Smooth muscle cell (in vitro differentiated cells): ENCODE measurements at regions not wholly inside any gene's neighbourhood (a gene's known extent, or its start where the extent isn't known, plus 50 kb on each side); places are given as distances from the start of the nearest gene placed in this dataset.

Experiments
- DNase-seq: peaks from one replicate; lab custom pipeline; 2025; ENCODE audit not compliant: unreplicated experiment; lab: John Stamatoyannopoulos, UW
- H2AFZ ChIP-seq: fragments of 200-600 bp; sonication (generic); 2 replicates; pipeline ENCODE4 v1.6.0; 2016; ENCODE audit warnings: antibody characterized with exemption, low read depth, mild to moderate bottlenecking
- H3F3A ChIP-seq: fragments of 200-600 bp; sonication (generic); 2 replicates; pipeline ENCODE4 v1.6.0; 2017; ENCODE audit warnings: antibody characterized with exemption, low read depth
- H3K27ac ChIP-seq: fragments of 200-600 bp; sonication (generic); 2 replicates; pipeline ENCODE4 v1.5.1; 2016; ENCODE audit warnings: low read depth, mild to moderate bottlenecking
- H3K27me3 ChIP-seq: fragments of 200-600 bp; sonication (generic); 2 replicates; pipeline ENCODE4 v1.6.1; 2016; ENCODE audit warnings: low read depth, mild to moderate bottlenecking
- H3K36me3 ChIP-seq: fragments of 200-600 bp; sonication (generic); 2 replicates; pipeline ENCODE4 v1.5.1; 2016; ENCODE audit warnings: low read depth
- H3K4me1 ChIP-seq: fragments of 200-600 bp; sonication (generic); 2 replicates; pipeline ENCODE4 v1.5.1; 2016; ENCODE audit warnings: low read depth
- H3K4me2 ChIP-seq: fragments of 200-600 bp; sonication (generic); 2 replicates; pipeline ENCODE4 v1.6.0; 2016; ENCODE audit warnings: mild to moderate bottlenecking
- H3K4me3 ChIP-seq: fragments of 200-600 bp; sonication (generic); 2 replicates; pipeline ENCODE4 v1.5.1; 2016; ENCODE audit warnings: mild to moderate bottlenecking
- H3K79me2 ChIP-seq: fragments of 200-600 bp; sonication (generic); 2 replicates; pipeline ENCODE4 v1.6.0; 2016; ENCODE audit warnings: low read depth, mild to moderate bottlenecking
- H3K9ac ChIP-seq: fragments of 200-600 bp; sonication (generic); 2 replicates; pipeline ENCODE4 v1.6.0; 2016; ENCODE audit warnings: low read depth
- H3K9me3 ChIP-seq: fragments of 200-600 bp; sonication (generic); replicated peaks from 2 replicates; pipeline ENCODE4 v1.5.1; 2016; ENCODE audit warnings: low read depth
- H4K20me1 ChIP-seq: fragments of 200-600 bp; sonication (generic); 2 replicates; pipeline ENCODE4 v1.6.0; 2016; ENCODE audit warnings: low read depth
- CTCF ChIP-seq: fragments of 200-600 bp; sonication (generic); IDR thresholded peaks from 2 replicates; pipeline ENCODE4 v1.5.1; 2017; ENCODE audit warnings: borderline replicate concordance, mild to moderate bottlenecking, antibody characterized with exemption; ENCODE audit not compliant: insufficient read depth, poor library complexity, severe bottlenecking
- WGBS: methylation state at CpG from one replicate; pipeline ENCODE4 v1.1.7; 2016; ENCODE audit warnings: low lambda C conversion rate; 5-methylcytosine and 5-hydroxymethylcytosine counted together

DNA sequence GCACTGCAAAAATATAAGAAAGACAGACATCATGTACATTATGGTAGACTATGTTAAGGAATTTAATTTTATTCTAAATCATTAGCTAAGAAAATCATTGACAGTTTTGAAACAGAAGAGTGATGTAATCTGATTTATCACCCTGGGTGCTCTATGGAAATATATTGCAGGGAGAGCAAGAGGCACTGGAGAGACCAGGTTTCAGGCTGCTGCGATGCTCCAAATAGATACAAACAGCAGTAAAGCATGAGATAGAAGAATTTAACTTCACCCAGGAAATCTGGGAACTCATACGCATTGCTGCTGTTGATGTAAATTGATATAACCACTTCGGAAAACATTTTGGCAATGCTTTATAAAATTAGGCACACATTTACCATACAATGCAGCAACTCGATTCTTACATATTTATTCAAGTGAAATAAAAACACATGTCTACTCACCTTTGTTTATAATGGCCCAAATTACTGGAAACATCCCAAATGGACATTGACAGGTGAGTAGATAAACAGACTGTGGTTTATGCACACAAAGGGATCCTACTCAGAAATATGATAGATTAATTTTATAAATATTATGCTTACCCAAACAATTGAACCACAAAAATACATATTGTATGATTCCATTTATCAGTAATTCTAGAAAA is 535.1 kb upstream of the CHORDC1 start:
- WGBS, result 86% methylated on average over 4 of the region's 4 CpGs
- no peak overlapping the region for H3K9ac ChIP-seq
- H3F3A ChIP-seq, result no peaks in the 10 kb centered on the region
- H3K4me2 ChIP-seq, result no peak overlapping the region
- H4K20me1 ChIP-seq, result no peaks in the 10 kb centered on the region
- no peaks in the 10 kb centered on the region for H3K79me2 ChIP-seq
- no peak for TF ChIP-seq CTCF
- H2AFZ ChIP-seq, result no peak overlapping the region
- no peaks in the 10 kb centered on the region for H3K27me3 ChIP-seq
- no peaks in the 10 kb centered on the region for H3K36me3 ChIP-seq
- no peak overlapping the region for H3K4me3 ChIP-seq
- H3K27ac ChIP-seq, result no peak overlapping the region
- no peaks in the 10 kb centered on the region for H3K9me3 ChIP-seq
- no peaks in the 10 kb centered on the region for H3K4me1 ChIP-seq
- DNase-seq, result no peak

DNA sequence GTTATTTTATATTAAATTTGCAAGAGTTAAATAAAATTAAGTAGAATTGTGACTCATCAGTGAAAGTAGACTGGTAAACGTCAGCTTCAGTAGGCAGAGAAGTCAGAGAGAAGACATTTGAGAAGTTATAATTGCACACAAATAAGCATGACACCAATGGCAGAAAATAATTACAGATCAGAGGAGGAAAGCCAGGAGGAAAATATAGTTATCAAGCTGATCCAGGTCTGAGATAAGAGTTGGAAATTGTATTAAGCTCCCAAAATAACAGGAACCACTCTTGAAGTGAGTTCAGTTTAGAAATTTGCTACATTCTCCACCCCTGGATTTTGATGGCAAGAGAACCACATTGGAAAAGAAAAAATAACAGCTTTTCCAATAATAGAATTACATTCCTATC is 533.8 kb upstream of the CHORDC1 start:
- no peaks in the 10 kb centered on the region for H3K4me1 ChIP-seq
- H3K4me2 ChIP-seq, result no peak overlapping the region
- H3F3A ChIP-seq, result no peaks in the 10 kb centered on the region
- no peaks in the 10 kb centered on the region for H3K27me3 ChIP-seq
- H3K9ac ChIP-seq, result no peak overlapping the region
- H4K20me1 ChIP-seq, result no peaks in the 10 kb centered on the region
- H2AFZ ChIP-seq, result no peak overlapping the region
- WGBS, result 64% methylated on average over 1 of the region's 1 CpG
- H3K79me2 ChIP-seq, result no peaks in the 10 kb centered on the region
- no peak for TF ChIP-seq CTCF
- no peak overlapping the region for H3K27ac ChIP-seq
- no peaks in the 10 kb centered on the region for H3K36me3 ChIP-seq
- no peaks in the 10 kb centered on the region for H3K9me3 ChIP-seq
- no peak for DNase-seq
- H3K4me3 ChIP-seq, result no peak overlapping the region

DNA sequence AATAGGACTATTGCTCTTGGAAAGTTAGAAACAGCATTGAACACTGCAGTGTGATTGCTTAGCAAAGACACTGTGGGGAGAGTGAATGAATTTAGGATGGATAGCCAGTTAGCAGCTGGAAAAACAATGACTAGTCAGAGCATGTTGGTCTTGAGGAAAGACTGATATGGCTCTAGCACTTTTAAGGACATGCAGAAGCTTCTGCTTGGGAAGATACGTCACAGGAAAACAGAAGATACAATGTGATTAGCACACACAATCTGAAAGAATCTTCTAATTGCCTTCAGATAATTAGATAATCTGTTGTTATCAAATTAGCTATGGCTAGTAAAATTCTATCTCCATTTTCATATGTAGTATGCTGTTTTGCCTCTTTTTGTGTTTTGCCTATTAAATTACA is 530.7 kb upstream of the CHORDC1 start:
- DNase-seq, result no peak
- Histone ChIP-seq H3K27me3 (no peaks in the 10 kb centered on the region), H3K4me1 (no peaks in the 10 kb centered on the region), H2AFZ (no peak overlapping the region), H3K9me3 (no peaks in the 10 kb centered on the region), H3K4me2 (no peak overlapping the region), H3K9ac (no peak overlapping the region), H3K27ac (no peak overlapping the region), H4K20me1 (no peaks in the 10 kb centered on the region), H3K79me2 (no peaks in the 10 kb centered on the region), H3K36me3 (no peaks in the 10 kb centered on the region), H3F3A (no peaks in the 10 kb centered on the region), H3K4me3 (no peak overlapping the region)
- no peak for TF ChIP-seq CTCF
- WGBS, result 71% methylated on average over 1 of the region's 1 CpG

DNA sequence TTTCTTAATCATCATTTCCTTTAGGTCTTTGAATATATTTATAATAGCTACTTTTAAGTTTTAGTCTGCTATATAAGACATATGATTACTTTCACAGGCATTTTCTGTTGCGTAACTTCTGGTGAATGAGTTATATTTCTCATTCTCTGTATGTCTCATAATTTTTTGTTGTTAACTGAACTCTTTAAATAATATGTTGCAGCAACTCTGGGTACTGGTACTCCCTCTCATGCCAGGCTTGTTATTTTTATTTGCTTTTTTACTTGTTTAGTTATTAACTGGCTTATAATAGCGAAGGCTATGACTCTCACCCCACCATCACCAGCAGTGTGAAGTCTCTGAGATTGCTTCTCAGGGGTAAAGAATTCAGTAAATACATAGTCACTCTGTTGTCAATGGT is 524.2 kb upstream of the CHORDC1 start:
- Histone ChIP-seq H3K4me2 (no peak overlapping the region), H3K9me3 (no peaks in the 10 kb centered on the region), H3K9ac (no peak overlapping the region), H3K27ac (no peak overlapping the region), H3K4me1 (no peaks in the 10 kb centered on the region), H3K4me3 (no peak overlapping the region), H3K27me3 (no peaks in the 10 kb centered on the region), H3K36me3 (no peaks in the 10 kb centered on the region), H3F3A (no peaks in the 10 kb centered on the region), H2AFZ (no peak overlapping the region), H3K79me2 (no peaks in the 10 kb centered on the region), H4K20me1 (no peaks in the 10 kb centered on the region)
- WGBS, result 62% methylated on average over 2 of the region's 2 CpGs
- TF ChIP-seq CTCF, result no peak
- no peak for DNase-seq
